HCT116 (cell line): ENCODE measurements at regions not wholly inside any gene's neighbourhood (a gene's known extent, or its start where the extent isn't known, plus 50 kb on each side); places are given as distances from the start of the nearest gene placed in this dataset.

Source experiments
- CEBPB ChIP-seq: IDR thresholded peaks from 2 replicates; pipeline ENCODE4 v1.6.1; 2012; ENCODE audit warnings: low read depth
- TF ChIP-seq, protein P1 (sequence below), 3 experiments: fragments of 200-600 bp in 1 of 3; sonication (generic) in 1 of 3; IDR thresholded peaks in 2 of 3; conservative IDR thresholded peaks in 1 of 3; 2 replicates each; pipeline ENCODE4 v1.5.1; 2012 to 2017; ENCODE audit warnings: low read depth in 2 of 3, low read length in 2 of 3, antibody characterized with exemption in 1 of 3, borderline replicate concordance in 1 of 3, control low read depth in 1 of 3, mild to moderate bottlenecking in 1 of 3, mixed read lengths in 1 of 3, mixed run types in 1 of 3, moderate library complexity in 1 of 3; ENCODE audit not compliant: insufficient read depth in 1 of 3

DNA sequence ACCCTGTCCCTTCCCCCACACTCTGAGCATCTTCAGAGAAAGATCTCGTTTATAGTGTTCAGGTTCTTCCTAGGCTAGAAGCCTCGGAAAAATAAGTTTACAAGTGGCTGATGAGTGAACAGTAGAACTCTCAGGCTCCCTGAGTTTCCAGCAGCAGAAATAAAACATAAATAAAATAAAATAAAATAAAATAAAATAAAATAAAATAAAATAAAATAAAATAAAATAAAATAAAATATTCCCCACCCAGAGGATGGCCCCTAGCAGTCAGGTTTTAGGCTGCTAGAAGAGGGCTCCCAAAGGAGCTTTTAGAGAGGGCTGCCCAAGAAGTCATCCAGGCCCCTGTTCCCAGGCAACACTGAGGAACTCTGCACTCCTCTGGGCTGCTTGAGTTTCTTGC lies 55.1 kb downstream of the KCNC4 start:
- no peak for TF ChIP-seq CEBPB
- TF ChIP-seq, protein P1, sequence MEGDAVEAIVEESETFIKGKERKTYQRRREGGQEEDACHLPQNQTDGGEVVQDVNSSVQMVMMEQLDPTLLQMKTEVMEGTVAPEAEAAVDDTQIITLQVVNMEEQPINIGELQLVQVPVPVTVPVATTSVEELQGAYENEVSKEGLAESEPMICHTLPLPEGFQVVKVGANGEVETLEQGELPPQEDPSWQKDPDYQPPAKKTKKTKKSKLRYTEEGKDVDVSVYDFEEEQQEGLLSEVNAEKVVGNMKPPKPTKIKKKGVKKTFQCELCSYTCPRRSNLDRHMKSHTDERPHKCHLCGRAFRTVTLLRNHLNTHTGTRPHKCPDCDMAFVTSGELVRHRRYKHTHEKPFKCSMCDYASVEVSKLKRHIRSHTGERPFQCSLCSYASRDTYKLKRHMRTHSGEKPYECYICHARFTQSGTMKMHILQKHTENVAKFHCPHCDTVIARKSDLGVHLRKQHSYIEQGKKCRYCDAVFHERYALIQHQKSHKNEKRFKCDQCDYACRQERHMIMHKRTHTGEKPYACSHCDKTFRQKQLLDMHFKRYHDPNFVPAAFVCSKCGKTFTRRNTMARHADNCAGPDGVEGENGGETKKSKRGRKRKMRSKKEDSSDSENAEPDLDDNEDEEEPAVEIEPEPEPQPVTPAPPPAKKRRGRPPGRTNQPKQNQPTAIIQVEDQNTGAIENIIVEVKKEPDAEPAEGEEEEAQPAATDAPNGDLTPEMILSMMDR (IDR thresholded peaks at IDR 0.05 in 2 of 3, conservative IDR thresholded peaks at IDR 0.05 in 1 of 3; ENCODE audit: borderline replicate concordance in 1 of 3, insufficient read depth in 1 of 3, low read depth in 2 of 3, low read length in 2 of 3) = no peak
